Stimulated activated CD8-positive, alpha-beta memory T cell treated with anti-CD3 and anti-CD28 coated beads, Interleukin-12 subunit alpha, Interleukin-12 subunit beta, amount 100 ng/mL, for 24 hours (primary cell): ENCODE measurements at regions not wholly inside any gene's neighbourhood (a gene's known extent, or its start where the extent isn't known, plus 50 kb on each side); places are given as distances from the start of the nearest gene placed in this dataset.

Experiments used
- DNase-seq: peaks from one replicate; pipeline ENCODE4 v3.0.0-alpha.2; 2020; ENCODE audit errors: extremely low read depth

DNA sequence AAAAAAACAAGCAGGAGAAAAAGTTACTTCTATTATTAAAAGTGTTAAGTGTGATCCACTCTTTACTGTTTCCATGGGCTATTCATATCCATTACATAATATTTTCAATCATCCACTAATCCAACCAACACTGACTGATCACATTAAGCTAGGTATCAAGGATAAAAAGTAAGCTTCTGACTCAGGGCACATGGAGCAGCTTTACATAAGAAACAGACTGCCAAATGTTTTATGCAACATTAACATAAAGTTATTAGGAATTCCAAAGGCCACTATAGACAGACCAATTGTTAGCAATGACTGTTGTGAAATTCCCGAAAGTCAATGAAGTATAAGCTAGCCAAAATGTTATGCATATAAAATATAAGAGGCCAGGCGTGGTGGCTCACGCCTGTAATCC is 277.6 kb downstream of the ZEB2 start:
- DNase-seq = no peak

DNA sequence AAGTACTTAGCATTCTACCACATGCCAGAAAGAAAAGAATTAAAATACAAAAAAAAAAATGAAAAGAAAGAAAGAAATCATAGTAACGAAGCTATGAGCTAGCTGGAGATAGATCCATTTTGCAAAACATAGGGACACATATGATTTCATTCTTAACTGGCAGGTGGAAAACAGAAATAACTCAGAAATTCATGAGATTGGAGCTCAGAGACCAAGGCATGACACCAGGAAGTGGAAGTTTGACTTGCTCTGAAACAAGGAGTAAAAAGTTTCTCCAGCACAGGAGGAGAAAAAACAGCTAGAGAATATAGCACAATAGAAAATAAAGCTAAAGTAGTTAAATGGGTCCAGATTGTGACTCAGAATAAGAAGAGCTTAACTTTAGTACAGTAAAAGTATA is 278.1 kb downstream of the ZEB2 start:
- DNase-seq = no peak

DNA sequence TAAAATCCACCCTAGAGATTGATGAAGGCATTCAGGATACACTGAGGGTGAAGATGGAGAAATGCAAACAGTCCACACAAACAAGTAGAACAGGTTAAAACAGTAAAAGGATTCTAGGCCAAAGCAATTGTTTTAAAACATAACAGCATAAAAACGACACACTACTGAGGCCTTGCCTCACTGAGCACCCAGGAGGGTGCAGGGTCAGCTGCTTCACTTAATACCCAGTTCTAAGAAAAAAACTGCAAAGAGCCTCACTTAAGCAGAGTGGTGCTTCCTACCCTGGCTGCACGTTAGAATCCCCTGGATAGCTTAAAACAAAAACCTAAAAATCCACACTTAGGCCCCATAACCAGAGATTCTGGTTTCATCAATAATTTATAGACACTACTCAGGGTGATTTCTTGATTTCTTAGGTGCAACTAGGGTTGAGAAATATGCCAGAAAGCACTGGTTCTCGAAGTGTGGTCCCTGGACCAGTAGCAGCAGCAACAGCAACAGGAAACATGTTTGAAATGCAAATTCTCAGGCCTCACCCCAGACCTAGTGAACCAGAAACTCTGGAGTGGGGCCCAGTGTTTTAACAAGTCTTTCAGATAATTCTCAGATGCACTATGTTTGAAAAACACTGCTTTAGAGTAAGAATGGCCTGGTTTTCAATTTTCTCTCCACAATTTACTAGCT is 279.1 kb downstream of the ZEB2 start:
- no peak for DNase-seq

DNA sequence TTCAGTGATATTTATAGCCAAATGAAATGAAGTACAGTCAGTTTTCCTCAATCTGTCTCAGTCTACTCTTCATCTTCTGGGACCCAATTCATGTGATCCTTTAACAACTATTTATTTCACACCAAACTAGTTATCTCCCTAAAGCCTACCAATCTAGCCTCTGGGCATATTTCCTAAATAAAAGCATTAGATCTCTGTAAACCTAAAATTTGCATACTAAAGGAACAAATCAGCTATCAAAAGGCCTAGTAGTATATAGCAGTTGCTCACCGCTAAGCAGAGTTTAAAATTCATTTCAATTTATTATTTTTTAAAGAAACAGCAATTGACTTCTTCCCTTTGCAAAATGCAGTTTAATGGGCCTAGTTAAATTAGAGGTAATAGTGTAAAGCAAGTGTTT is 280.2 kb downstream of the ZEB2 start:
- no peak for DNase-seq

DNA sequence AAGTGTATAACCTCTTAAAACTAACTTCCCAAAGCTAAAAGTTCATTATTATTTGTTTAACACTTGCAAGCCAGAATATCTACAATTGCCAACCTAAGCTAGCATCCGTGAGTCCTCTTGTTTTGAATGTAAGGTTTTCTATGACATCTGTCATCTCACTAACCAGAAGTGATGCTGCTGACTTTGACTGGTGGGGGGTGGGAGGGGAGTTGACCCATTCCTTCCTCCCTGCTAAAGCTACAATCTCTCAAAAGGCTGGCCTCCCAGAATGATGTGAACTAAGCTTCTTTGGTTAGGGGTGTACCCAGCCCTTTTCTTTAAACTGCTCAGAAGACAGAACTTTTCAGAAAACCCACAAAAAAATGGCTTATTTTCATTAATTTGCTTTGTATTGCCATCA is 280.6 kb downstream of the ZEB2 start:
- DNase-seq = no peak

DNA sequence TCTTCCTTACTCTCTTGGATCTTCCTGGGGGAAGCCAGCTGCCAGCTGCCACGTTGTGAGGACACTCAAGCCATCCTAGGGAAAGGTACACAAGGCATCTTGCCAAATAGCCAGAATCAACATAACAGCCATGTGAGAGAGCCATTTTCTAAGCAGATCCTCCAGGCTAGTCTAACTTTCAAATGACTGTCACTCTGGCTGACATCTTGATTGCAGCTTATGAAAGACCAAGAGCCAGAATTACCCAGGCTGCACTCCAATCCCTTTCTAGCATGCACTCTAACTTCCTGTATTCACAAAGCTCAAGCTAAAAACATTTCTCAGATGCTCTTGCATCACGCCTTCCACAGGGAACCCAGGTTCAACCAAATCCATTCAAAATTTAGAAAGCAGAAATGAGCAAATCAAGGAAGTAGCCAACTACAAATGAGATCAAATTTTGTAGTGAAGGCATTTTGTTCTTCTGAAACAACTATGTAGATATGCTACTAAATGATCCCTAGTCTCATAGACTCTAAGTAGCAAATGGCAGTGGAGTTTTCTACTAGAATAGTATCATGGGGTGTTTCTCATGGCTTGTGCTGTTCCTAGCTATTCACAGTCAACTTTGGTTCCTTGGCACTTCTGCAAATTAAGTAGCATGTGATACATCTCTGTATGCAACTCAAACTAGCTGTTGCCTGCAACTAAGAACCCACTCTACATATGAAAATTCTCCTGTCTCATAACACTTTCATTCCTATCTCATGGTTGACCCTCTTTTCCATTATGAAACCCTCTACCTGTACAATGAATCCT is 281.9 kb downstream of the ZEB2 start:
- no peak for DNase-seq

DNA sequence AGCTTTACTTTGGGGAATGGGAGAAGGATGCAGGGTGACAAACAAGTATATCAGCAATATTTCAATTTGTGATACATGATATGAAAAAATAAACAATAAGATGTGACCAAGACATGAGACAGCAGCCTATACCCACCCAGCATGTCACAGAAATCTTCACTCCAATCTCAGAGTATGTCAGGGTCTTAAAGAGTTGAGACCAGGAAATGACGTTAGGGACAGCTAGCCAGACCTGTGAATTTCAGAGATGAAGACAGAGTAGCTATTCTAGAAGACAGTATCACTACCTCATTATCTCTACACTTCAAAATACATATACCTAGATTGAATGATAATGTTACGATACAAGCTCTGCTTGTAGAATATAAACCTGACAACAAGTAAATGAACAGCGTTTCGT is 282.8 kb downstream of the ZEB2 start:
- no peak for DNase-seq

DNA sequence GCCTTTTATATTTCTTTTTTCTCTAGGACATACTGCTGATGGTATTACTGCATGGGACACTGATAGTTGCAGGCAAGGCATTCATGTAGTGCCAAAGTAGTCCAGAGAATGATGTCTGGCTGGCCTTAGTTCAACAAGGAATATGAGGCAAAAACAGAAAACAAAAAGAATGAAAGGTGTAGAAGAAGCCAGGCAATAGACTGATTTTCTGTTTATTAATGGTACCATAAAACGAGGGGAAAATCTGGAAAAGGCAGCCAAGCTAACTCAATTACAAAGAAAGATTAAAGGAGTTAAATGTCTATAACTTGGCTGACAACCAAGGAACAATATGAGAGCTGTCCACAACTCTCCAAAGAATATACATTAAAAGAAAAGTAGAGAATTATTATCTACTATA is 284.9 kb downstream of the ZEB2 start:
- no peak for DNase-seq

DNA sequence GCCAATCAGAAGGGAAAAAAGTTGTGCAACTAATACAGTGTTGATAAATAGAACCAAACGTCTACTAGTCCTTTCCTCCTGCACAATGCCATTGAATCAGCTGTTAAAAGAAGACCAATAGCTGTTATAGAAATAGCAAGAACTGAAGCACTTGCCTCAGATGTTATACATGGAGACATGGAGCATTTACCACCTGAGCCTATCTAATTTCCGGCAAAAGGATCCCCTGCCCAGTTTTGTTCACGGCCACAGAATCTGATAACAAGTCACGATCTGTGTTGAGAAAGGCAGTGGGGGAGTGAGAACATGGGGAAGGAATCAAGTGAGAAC is 285.4 kb downstream of the ZEB2 start:
- no peak for DNase-seq

DNA sequence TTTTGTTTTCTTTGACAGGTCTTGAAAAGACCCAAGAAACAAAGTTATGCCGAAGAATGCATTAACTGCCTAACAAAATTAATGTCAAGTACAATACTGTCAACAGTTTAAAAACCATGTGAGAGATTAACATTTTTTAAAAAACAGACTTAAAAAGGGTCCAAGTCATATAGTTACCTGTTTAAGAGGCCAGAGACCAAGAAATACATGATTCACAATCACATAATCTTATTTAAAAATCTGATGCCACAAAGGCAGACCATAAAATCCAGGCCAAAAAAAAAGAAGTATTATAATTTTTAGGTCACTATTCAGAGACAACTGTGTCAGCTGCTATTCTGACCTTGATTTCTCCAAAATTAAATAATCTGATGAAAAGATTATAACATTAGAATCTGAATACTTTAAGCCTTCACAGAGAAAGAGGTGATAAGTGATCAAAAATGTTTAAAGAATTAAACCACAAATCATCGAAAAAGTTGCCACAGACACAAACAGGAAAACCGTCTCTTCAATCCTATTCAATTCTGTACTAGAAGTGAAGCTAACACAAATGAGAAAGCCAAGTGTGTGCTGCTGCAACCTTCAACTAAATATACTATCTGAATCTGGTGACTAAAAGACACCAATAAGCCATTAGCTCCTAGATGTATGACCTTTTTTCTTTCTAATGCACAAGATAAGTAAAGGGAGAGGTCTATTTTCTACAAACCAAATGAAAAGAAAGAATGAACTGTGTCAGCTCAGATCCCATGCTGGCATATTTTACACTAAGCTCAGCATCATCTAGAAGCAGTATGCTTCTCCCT is 286.0 kb downstream of the ZEB2 start:
- no peak for DNase-seq

DNA sequence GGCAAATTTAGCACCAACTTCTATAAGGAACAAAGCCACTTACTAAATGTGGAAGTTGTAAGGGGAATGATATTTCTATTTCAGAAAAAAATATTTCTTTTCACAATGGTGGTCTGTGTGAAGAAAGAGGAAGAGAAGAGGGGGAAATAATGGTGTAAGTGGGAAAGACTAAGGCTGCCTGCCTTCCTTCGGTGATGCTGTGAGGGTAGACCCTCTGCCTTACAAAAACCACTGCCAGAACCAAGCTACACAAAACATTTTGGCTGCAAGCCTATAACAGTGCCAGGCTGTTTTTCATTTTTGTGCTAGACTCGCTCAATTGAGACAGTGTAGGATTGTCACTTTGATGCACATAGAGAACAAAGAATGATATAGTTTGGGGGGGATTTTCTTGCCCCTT is 286.6 kb downstream of the ZEB2 start:
- DNase-seq = no peak

DNA sequence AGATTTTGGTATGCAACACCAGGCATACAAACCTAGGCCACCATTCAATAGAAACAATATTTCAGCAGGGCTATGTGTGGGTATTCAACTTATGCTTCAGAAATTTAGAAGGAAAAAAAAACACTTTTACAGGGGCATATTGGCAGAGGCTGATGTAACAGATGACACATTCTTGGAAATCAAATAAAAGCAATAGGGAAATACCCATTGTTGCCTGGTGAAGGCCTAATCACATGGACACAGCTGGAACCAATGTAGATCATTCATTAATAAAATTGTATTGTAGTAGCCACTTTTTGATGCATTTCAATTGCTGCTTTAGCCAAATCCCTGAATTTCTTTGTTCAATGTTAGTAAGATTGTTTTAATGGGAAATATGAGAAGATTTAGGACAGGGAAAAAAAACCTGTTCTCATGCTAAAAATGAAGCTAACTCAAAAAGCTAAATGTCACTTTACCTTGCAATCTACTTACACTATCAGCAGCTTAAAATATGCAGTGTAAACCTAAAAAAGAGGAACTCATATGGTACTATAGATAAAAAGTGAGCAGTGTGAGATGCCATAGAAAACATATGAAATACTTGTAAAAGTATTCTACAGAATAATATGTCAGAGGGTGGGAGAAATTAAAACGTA is 289.4 kb downstream of the ZEB2 start:
- no peak for DNase-seq

DNA sequence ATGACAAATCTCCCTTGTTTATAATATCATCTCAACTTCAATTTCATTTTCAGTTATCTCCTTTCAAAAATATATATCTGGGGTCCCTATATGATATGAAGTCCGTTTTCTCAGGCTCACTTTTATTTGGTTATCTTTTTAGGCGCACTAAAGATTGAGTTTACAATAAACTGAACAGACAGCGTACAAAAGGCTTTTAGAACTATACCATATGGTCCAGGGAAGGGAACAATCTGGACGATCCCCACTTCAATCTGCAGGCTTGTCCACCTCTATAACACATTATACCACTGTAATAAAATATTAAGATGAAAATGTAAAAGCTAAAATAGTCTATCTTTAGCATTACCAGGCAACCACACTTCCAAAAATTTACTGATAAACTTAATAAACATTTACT is 289.9 kb downstream of the ZEB2 start:
- DNase-seq = no peak

DNA sequence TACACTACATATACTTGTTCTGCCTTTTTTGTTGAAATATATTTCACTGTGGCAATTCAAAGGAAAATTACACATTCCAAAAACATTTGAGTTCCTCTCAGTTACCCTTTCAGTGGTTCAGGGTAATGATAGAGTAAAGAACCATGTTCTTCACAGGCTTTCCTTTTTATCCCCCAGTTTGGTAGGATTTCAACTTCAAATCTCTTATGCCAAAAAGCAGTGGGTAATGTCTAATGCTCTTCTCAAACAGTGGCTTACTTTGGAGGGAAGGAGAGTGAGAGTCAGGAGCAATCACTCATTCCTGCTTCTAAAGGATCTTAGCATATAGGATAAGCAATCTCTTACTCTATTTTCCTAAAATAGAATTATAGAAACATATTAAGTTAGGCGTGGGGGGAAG is 290.6 kb downstream of the ZEB2 start:
- no peak for DNase-seq

DNA sequence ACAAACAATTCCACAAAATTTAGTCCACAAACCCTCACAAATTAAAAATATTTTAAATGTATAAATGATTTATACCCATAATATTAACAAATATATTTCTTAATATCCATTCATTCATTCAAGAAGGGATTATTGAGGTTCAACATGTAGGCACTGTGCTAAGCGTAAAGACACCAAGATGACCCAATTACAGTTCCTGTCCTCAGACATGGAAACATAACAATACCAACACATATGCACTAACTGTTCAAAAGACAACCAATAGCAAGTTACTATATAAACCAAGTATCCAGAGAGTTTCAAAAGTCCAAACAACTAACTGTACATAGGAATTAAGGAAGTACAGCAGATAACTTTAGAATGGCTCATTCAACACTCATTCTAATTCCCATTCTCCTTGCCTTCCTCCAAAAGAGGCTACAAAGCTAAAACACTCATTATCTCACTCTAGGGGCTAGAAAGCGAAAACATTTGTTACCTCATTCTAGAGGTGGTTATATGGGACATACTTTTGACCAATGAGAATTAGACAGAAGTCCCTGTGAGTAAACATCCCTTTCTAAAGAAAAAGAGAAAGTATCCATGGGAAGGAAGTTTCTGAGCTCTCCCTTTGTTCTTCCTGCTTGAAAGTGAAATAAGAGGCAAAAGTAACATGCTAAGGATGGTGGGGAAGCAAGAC is 292.4 kb downstream of the ZEB2 start:
- DNase-seq = no peak

DNA sequence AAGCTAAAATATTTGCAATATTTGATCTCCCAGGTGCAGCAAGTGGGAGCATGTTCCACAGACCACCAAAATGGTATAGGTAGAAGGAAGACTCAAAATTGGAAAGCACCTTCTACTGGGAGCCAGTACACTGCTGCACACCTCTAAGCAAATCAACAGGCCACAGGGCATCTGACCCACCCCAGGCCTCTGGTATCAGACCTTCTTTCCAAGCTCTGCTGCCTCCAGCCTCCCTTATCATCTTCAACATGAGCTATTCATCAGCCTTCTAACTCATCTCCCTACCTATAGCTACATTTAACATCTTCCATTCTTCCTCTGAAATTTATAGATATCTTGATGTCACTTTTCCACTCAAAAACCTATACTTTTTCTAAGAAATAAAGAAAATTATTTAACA is 294.8 kb downstream of the ZEB2 start:
- no peak for DNase-seq

DNA sequence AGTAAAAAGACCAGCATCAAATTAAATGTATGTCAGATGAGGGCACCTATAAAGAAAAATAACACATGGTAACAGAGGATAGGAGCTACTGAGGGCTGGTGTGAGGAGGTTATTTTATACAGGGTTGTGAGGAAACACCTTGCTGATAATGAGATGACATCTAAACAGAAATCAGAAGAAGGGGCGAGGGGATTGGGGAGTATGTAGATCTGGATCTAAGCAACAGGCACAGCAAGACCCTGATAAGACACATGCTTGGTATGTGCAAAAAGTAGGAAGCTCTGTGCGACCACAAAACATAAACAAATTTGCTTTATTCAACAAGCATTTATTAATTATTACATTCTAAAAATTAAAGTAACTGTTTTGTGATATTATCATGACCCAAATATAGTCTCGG is 295.4 kb downstream of the ZEB2 start:
- no peak for DNase-seq

DNA sequence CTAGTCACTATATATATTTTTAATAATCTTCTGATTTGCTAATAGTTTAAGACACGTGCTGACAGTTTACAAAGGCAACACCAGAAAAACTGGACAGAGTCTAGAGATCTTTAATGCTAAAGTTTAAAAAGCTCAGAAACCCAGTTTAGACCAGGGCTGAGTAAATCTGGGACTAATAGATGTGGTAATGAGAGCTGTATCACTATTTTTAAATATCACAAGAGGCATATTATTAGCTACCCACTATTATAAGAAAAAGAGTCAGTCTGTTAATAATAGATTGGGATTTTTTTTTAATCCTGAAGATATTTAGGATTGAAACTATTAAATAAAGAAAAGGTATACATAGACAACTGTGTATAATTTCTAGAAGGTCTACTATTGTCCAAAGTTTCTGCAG is 299.9 kb downstream of the ZEB2 start:
- DNase-seq = no peak

DNA sequence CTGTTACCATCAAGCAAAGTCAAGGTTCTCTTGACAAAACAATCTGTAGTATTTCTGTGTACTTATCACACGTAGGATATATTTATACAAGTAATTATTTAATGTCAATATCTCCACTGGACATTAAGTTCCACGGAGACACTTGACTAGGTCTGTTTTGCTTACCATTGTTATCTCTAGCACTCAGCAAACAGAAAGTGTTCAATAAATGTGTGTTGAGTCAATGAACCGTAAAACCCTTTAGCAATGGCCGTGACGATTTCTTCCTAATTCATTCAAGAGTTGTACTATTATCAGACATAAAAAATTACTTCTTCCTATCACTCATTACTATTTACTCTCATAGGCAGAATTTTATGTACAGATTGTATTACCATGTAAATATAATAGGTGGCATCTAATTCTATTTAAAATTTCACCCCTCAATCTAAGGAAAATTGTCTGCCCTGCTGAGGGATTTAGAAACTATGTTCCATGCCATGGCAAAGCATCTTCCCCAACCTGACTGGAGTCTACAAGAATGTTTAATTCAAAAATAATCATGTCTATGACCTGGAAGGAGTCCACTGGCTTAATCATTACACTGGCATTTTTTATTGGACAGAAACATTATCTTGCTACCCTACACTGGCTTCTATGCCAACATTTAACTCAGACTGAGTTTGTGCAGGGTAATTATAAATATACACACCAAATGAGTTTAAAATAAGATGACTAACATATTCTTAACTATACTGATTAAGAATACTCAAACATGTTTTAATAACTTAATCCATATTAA is 301.9 kb downstream of the ZEB2 start:
- DNase-seq = no peak

DNA sequence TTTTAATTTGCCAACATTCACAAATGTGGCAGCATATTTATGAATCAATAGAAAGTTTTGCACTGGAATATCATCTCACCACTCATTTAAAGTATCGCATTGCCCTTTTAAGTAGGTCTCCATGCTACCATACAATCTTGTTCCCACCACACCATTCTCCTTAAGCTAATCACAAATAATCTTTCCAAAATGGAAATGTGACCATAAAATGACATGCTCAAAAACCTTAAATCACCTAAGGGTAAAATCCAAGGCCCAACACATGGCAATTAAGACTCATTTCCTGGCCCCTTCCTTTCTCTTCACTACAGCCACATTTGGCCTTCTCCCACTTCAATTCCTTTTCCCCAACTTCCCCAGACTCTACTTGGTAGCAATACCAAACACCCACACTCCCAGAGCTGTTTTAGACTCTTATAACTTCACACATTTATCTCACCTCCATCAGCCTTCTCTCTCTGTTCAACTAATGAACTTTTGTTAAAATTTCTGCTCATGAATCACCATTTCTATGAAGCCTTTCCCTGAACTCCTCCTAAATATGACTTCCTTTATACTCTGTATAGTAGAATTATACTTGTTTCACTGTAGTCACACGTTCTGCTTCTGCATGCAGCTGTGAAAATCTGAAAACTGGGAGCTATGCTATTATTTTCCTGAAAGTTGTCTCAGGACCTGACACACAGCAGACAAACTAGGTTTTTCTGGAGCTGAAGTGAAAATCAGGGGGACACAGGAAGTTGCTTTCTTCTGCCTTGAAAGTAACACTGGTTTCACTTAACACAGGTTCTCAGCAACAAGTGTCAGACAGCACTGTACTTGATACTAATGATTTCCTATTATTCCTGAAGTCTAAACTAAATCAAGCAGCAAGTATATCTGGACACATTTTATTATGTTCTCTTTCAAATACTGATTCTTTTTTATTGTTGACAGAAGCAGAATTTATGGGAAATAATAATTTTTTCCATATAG is 303.9 kb downstream of the ZEB2 start:
- DNase-seq = no peak
